Head of caudate nucleus (tissue), 42 donors: ENCODE measurements at regions not wholly inside any gene's neighbourhood (a gene's known extent, or its start where the extent isn't known, plus 50 kb on each side); places are given as distances from the start of the nearest gene placed in this dataset.
"Not testable (repeated sequence)": the region's sequence is repeated elsewhere in the genome, so short reads cannot be mapped to it uniquely, and the experiment has no call there.

Experiments
- DNase-seq, 42 donors: peaks; one replicate each; pipeline versions ENCODE4 v3.0.0 to v3.0.0-alpha.2; 2020 to 2021; ENCODE audit warnings: mixed read lengths in 7 of 42
- intact Hi-C: fragments of 100-400 bp; cut with DNase I; formaldehyde crosslinking; loops from one replicate; pipeline ENCODE4 v1.15.0; 2022

GRCh38 chr6:68897-69561 lies 223.3 kb upstream of the DUSP22 start:
- DNase-seq: peak in 2 of 42 donors; percentile 0
- intact Hi-C loops: not testable (repeated sequence)
